K562 (cell line): ENCODE measurements at regions not wholly inside any gene's neighbourhood (a gene's known extent, or its start where the extent isn't known, plus 50 kb on each side); places are given as distances from the start of the nearest gene placed in this dataset.
"Not testable (repeated sequence)": the region's sequence is repeated elsewhere in the genome, so short reads cannot be mapped to it uniquely, and the experiment has no call there.

ENCODE experiments used
- ATAC-seq: fragments of 200-7000 bp; cut with Tn5 transposase; 3 replicates; pipeline ENCODE4 v1.9.1; 2020; ENCODE audit warnings: moderate library complexity
- BruUV-seq: library from RNA; stranded (reverse); fragments of 400-500 nt; replicated peaks from 2 replicates; lab custom pipeline; 2021; lab: Mats Ljungman, UMichigan
- CTCF ChIA-PET: fragments of 300-600 bp; formaldehyde crosslinking; extraction: SDS; loops from one replicate; lab custom pipeline; 2021; ENCODE audit warnings: low intra/inter-chr PET ratio; lab: Yijun Ruan, JAX
- POLR2A ChIA-PET: fragments of 300-600, 350-650 bp; sonication (Branson Sonifier 250); formaldehyde crosslinking; extraction: SDS; loops from one replicate; lab custom pipeline; 2021; ENCODE audit warnings: antibody characterized with exemption, inconsistent platforms; lab: Yijun Ruan, JAX
- DNase-seq, 4 experiments: peaks; one replicate each; pipeline versions ENCODE4 v3.0.0 to v3.0.0-alpha.2; 2011 to 2018; ENCODE audit warnings: low spot score in 3 of 4, mixed read lengths in 3 of 4; ENCODE audit errors: extremely low read depth in 1 of 4
- FAIRE-seq: peaks from 2 replicates; lab custom pipeline; 2011; peaks lifted over from hg19 to GRCh38; lab: Jason Lieb, UNC
- H2AFZ ChIP-seq: 2 replicates; pipeline ENCODE4 v1.6.0; 2011; ENCODE audit warnings: low read depth, low read length, control low read depth, inconsistent platforms
- H3K27ac ChIP-seq: fragments of 200-600 bp; 3 replicates; pipeline ENCODE4 v1.8.0; 2011; ENCODE audit warnings: low read depth, mild to moderate bottlenecking, control low read depth, inconsistent platforms, low read length, moderate library complexity, mixed read lengths; ENCODE audit errors: extremely low read depth
- H3K27me3 ChIP-seq, 2 experiments: fragments of 300-600 bp in 1 of 2; 2 replicates in 1 of 2; 3 replicates in 1 of 2; pipeline versions ENCODE4 v1.6.0 to v1.8.0; 2011; ENCODE audit warnings: inconsistent platforms in 2 of 2, low read length in 2 of 2, mild to moderate bottlenecking in 1 of 2, mixed read lengths in 1 of 2, moderate library complexity in 1 of 2; ENCODE audit not compliant: control insufficient read depth in 2 of 2, insufficient read depth in 2 of 2
- H3K36me3 ChIP-seq: fragments of 300-600 bp; 3 replicates; pipeline ENCODE4 v1.8.0; 2011; ENCODE audit warnings: mild to moderate bottlenecking, low read length, inconsistent platforms; ENCODE audit not compliant: control insufficient read depth, insufficient read depth
- H3K4me1 ChIP-seq, 2 experiments: fragments of 200-600 bp in 1 of 2; replicated peaks in 1 of 2; 2 replicates in 1 of 2; 3 replicates in 1 of 2; pipeline versions ENCODE4 v1.5.1 to v1.8.0; 2011; ENCODE audit warnings: inconsistent platforms in 2 of 2, low read length in 2 of 2, mild to moderate bottlenecking in 1 of 2, mixed read lengths in 1 of 2, moderate library complexity in 1 of 2; ENCODE audit not compliant: control insufficient read depth in 2 of 2, insufficient read depth in 2 of 2
- H3K4me2 ChIP-seq: 2 replicates; pipeline ENCODE4 v1.6.1; 2011; ENCODE audit warnings: low read length, control low read depth, inconsistent platforms, mixed read lengths; ENCODE audit not compliant: insufficient read depth
- H3K4me3 ChIP-seq: fragments of 200-600 bp; sonication (generic), shearing (Covaris generic); 2 replicates; pipeline ENCODE4 v1.5.1; 2016; ENCODE audit warnings: control low read depth, inconsistent platforms
- H3K79me2 ChIP-seq: fragments of 200-600 bp; 3 replicates; pipeline ENCODE4 v1.8.0; 2011; ENCODE audit warnings: low read length, inconsistent platforms; ENCODE audit not compliant: control insufficient read depth, insufficient read depth
- H3K9ac ChIP-seq, 2 experiments: 2 replicates each; pipeline versions ENCODE4 v1.6.0 to v1.6.1; 2011; ENCODE audit warnings: low read depth in 2 of 2, low read length in 2 of 2, control low read depth in 1 of 2, inconsistent platforms in 1 of 2, mild to moderate bottlenecking in 1 of 2, mixed read lengths in 1 of 2; ENCODE audit not compliant: insufficient read depth in 1 of 2
- H3K9me1 ChIP-seq: one replicate; pipeline ENCODE4 v1.6.0; 2011; ENCODE audit warnings: inconsistent platforms, mild to moderate bottlenecking, low read length, moderate library complexity; ENCODE audit not compliant: control insufficient read depth, insufficient read depth
- H3K9me3 ChIP-seq: replicated peaks from 2 replicates; pipeline ENCODE4 v1.5.1; 2011; ENCODE audit warnings: low read depth, low read length, inconsistent platforms; ENCODE audit not compliant: control insufficient read depth, insufficient read depth
- H4K20me1 ChIP-seq: replicated peaks from 2 replicates; pipeline ENCODE4 v1.6.1; 2011; ENCODE audit warnings: low read length, inconsistent platforms, mixed read lengths; ENCODE audit not compliant: control insufficient read depth, insufficient read depth
- GTF2F1 ChIP-seq: IDR thresholded peaks from 2 replicates; pipeline ENCODE4 v1.6.1; 2011; ENCODE audit warnings: low read depth, low read length, improper control_type of control experiment
- MAFF ChIP-seq: IDR thresholded peaks from 2 replicates; pipeline ENCODE4 v1.6.1; 2012; ENCODE audit warnings: low read length, improper control_type of control experiment
- PRMT5 ChIP-seq: sonication (generic); formaldehyde crosslinking; IDR thresholded peaks from 2 replicates; pipeline ENCODE4 v1.5.0; 2020; ENCODE audit warnings: missing genetic modification reagents
- PTRF ChIP-seq: fragments of 450-650 bp; IDR thresholded peaks from 2 replicates; pipeline ENCODE4 v1.6.1; 2016; ENCODE audit warnings: mild to moderate bottlenecking, missing genetic modification characterization, missing compliant biosample characterization
- TFE3 ChIP-seq: fragments of 450-650 bp; formaldehyde crosslinking; IDR thresholded peaks from 2 replicates; pipeline ENCODE4 v1.4.0; 2020; ENCODE audit warnings: mild to moderate bottlenecking, mixed read lengths
- ZBTB26 ChIP-seq: fragments of 450-650 bp; formaldehyde crosslinking; IDR thresholded peaks from 2 replicates; pipeline ENCODE4 v1.4.0; 2022; ENCODE audit warnings: missing genetic modification characterization
- WGBS: fragments of 100-300 bp; shearing (Covaris generic); methylation state at CpG from one replicate; pipeline ENCODE4 v1.1.6; 2016; ENCODE audit warnings: low coverage, mixed read lengths; ENCODE audit not compliant: insufficient coverage; ENCODE audit errors: missing lambda C conversion rate; 5-methylcytosine and 5-hydroxymethylcytosine counted together
- in situ Hi-C: fragments of 300-500 bp; cut with MboI; formaldehyde crosslinking; loops from 4 replicates; pipeline ENCODE4 v1.15.0; 2018; ENCODE audit warnings: inconsistent platforms, mixed read lengths
- intact Hi-C: fragments of 100-400 bp; cut with micrococcal nuclease; formaldehyde crosslinking; loops from 2 replicates; pipeline ENCODE4 v1.14.2; 2022

- H3K36me3 ChIP-seq, H3K4me3 ChIP-seq, H2AFZ ChIP-seq, H3K9ac ChIP-seq, H4K20me1 ChIP-seq, H3K9me1 ChIP-seq, BruUV-seq, H3K9me3 ChIP-seq, CTCF ChIA-PET, DNase-seq, POLR2A ChIA-PET, intact Hi-C loops, H3K27ac ChIP-seq, H3K27me3 ChIP-seq, H3K4me2 ChIP-seq, H3K79me2 ChIP-seq, ATAC-seq, FAIRE-seq, H3K4me1 ChIP-seq, in situ Hi-C loops: not testable (repeated sequence)
- 0% methylated on average over 3 of the region's 3 CpGs for WGBS
These were observed 122.7 kb upstream of the EDNRB start for GRCh38 chr13:78041366-78041765.

GRCh38 chr13:78040205-78040830 is 121.7 kb upstream of the EDNRB start:
- Histone ChIP-seq H2AFZ (no peak overlapping the region), H3K4me1 (no peaks in the 10 kb centered on the region), H3K36me3 (no peaks in the 10 kb centered on the region), H3K79me2 (no peaks in the 10 kb centered on the region), H4K20me1 (no peaks in the 10 kb centered on the region), H3K9me3 (no peaks in the 10 kb centered on the region), H3K27ac (no peak overlapping the region), H3K4me2 (no peak overlapping the region), H3K9me1 (no peaks in the 10 kb centered on the region), H3K4me3 (no peak overlapping the region), H3K27me3 (no peaks in the 10 kb centered on the region), H3K9ac (no peak overlapping the region)
- ATAC-seq (no peak), FAIRE-seq (no peak), DNase-seq (no peak)
- POLR2A ChIA-PET, result no interaction called here
- BruUV-seq, result no TSS peak
- 0% methylated on average over 4 of the region's 4 CpGs for WGBS
- in situ Hi-C loops, result no loop called here
- no peak for TF ChIP-seq GTF2F1
- no peak for TF ChIP-seq ZBTB26 (CRISPR knock-in tag)
- no peak for TF ChIP-seq PRMT5 (CRISPR knock-in tag)
- no peak for TF ChIP-seq MAFF
- TF ChIP-seq TFE3 (CRISPR knock-in tag), result peak; percentile 39
- no peak for TF ChIP-seq PTRF
- intact Hi-C loops, result no loop called here
- CTCF ChIA-PET, result no interaction called here
